Esophagus muscularis mucosa (tissue), 3 donors: ENCODE measurements at regions not wholly inside any gene's neighbourhood (a gene's known extent, or its start where the extent isn't known, plus 50 kb on each side); places are given as distances from the start of the nearest gene placed in this dataset.

Experiments used
- CTCF ChIP-seq, 3 experiments: fragments of 200-600 bp in 2 of 3; fragments of 450-650 bp in 1 of 3; sonication (generic) in 2 of 3; IDR thresholded peaks; one replicate each; pipeline ENCODE4 v1.5.1; 2017 to 2019; ENCODE audit warnings: antibody characterized with exemption in 3 of 3, mild to moderate bottlenecking in 2 of 3, moderate library complexity in 1 of 3
- POLR2A ChIP-seq: fragments of 450-650 bp; IDR thresholded peaks from one replicate; pipeline ENCODE4 v1.6.1; 2017; ENCODE audit warnings: antibody characterized with exemption, moderate library complexity, mild to moderate bottlenecking, low read depth
- POLR2AphosphoS5 ChIP-seq, 2 donors: sonication (generic); formaldehyde crosslinking; IDR thresholded peaks; one replicate each; pipeline ENCODE4 v1.6.1; 2017; ENCODE audit warnings: antibody characterized with exemption in 2 of 2

- TF ChIP-seq POLR2AphosphoS5 (IDR thresholded peaks at IDR 0.05), result no peak
- no peak for TF ChIP-seq CTCF (IDR thresholded peaks at IDR 0.05)
- TF ChIP-seq POLR2A, result no peak
Observed at GRCh38 chr3:22492342-22492741, 710.8 kb upstream of the UBE2E2 start.
